Endothelial cell of umbilical vein (primary cell): ENCODE measurements at regions not wholly inside any gene's neighbourhood (a gene's known extent, or its start where the extent isn't known, plus 50 kb on each side); places are given as distances from the start of the nearest gene placed in this dataset.

ENCODE experiments used
- BruUV-seq: library from RNA; stranded (reverse); fragments of 400-500 nt; replicated peaks from 2 replicates; lab custom pipeline; 2021; lab: Mats Ljungman, UMichigan
- CTCF ChIA-PET: fragments of 300-600, 350-600 bp; sonication (Branson Sonifier 250); formaldehyde crosslinking; loops from one replicate; lab custom pipeline; 2021; ENCODE audit warnings: antibody characterized with exemption, inconsistent platforms; lab: Charles Lee
- POLR2A ChIA-PET: fragments of 300-600, 350-600 bp; sonication (Branson Sonifier 250); formaldehyde crosslinking; loops from one replicate; lab custom pipeline; 2021; ENCODE audit warnings: antibody characterized with exemption, inconsistent platforms; lab: Charles Lee
- DNase-seq: peaks from one replicate; pipeline ENCODE4 v3.0.0-alpha.2; 2011; ENCODE audit warnings: low read depth, low spot score
- FAIRE-seq: peaks from 2 replicates; lab custom pipeline; 2011; peaks lifted over from hg19 to GRCh38; lab: Jason Lieb, UNC
- H2AFZ ChIP-seq: 2 replicates; pipeline ENCODE4 v1.6.0; 2012; ENCODE audit warnings: low read depth, low read length, control low read depth, inconsistent platforms
- H3K27ac ChIP-seq: 2 replicates; pipeline ENCODE4 v1.5.1; 2011; ENCODE audit warnings: low read depth, mild to moderate bottlenecking, control low read depth, low read length, moderate library complexity; ENCODE audit not compliant: insufficient read depth
- H3K27me3 ChIP-seq, 2 experiments: 2 replicates each; pipeline versions ENCODE4 v1.6.0 to v1.6.1; 2011; ENCODE audit warnings: low read length in 2 of 2, mixed read lengths in 1 of 2; ENCODE audit not compliant: control insufficient read depth in 2 of 2, insufficient read depth in 2 of 2
- H3K36me3 ChIP-seq, 2 experiments: 2 replicates in 1 of 2; 3 replicates in 1 of 2; pipeline ENCODE4 v1.5.1; 2011; ENCODE audit warnings: low read length in 2 of 2, mild to moderate bottlenecking in 1 of 2, moderate library complexity in 1 of 2; ENCODE audit not compliant: control insufficient read depth in 2 of 2, insufficient read depth in 2 of 2; ENCODE audit errors: extremely low read depth in 1 of 2
- H3K4me1 ChIP-seq: 3 replicates; pipeline ENCODE4 v1.5.1; 2011; ENCODE audit warnings: mild to moderate bottlenecking, low read length; ENCODE audit not compliant: control insufficient read depth, insufficient read depth; ENCODE audit errors: extremely low read depth
- H3K4me2 ChIP-seq: 2 replicates; pipeline ENCODE4 v1.6.1; 2011; ENCODE audit warnings: low read length, control low read depth, mixed read lengths; ENCODE audit not compliant: insufficient read depth
- H3K4me3 ChIP-seq, 3 experiments: fragments of 200-600 bp in 1 of 3; sonication (generic), shearing (Covaris generic) in 1 of 3; replicated peaks in 1 of 3; 2 replicates each; pipeline ENCODE4 v1.5.1; 2011 to 2016; ENCODE audit warnings: control low read depth in 3 of 3, low read length in 3 of 3, mild to moderate bottlenecking in 2 of 3, inconsistent platforms in 1 of 3, low read depth in 1 of 3, moderate library complexity in 1 of 3; ENCODE audit not compliant: insufficient read depth in 1 of 3
- H3K79me2 ChIP-seq: 2 replicates; pipeline ENCODE4 v1.6.0; 2012; ENCODE audit warnings: low read length, inconsistent platforms; ENCODE audit not compliant: control insufficient read depth, insufficient read depth
- H3K9ac ChIP-seq: replicated peaks from 2 replicates; pipeline ENCODE3; 2011; ENCODE audit warnings: low read length, control low read depth; ENCODE audit not compliant: insufficient read depth; ENCODE audit errors: extremely low read depth
- H3K9me1 ChIP-seq: replicated peaks from 3 replicates; pipeline ENCODE4 v1.6.0; 2011; ENCODE audit warnings: mild to moderate bottlenecking, low read length; ENCODE audit not compliant: control insufficient read depth, insufficient read depth; ENCODE audit errors: extremely low read depth
- H3K9me3 ChIP-seq: replicated peaks from 2 replicates; pipeline ENCODE4 v1.5.1; 2012; ENCODE audit warnings: low read length, inconsistent platforms; ENCODE audit not compliant: control insufficient read depth, insufficient read depth
- H4K20me1 ChIP-seq: replicated peaks from 2 replicates; pipeline ENCODE3; 2011; ENCODE audit warnings: mild to moderate bottlenecking, low read length; ENCODE audit not compliant: control insufficient read depth, insufficient read depth; ENCODE audit errors: extremely low read depth
- EZH2 ChIP-seq: IDR thresholded peaks from 2 replicates; pipeline ENCODE4 v1.6.1; 2012; ENCODE audit warnings: borderline replicate concordance, low read depth, mild to moderate bottlenecking, moderate library complexity, low read length, inconsistent platforms; ENCODE audit not compliant: severe bottlenecking
- FOS ChIP-seq: IDR thresholded peaks from 2 replicates; pipeline ENCODE4 v1.6.1; 2011; ENCODE audit warnings: mild to moderate bottlenecking, low read length, moderate library complexity, borderline replicate concordance; ENCODE audit not compliant: insufficient read depth
- GATA2 ChIP-seq: IDR thresholded peaks from 2 replicates; pipeline ENCODE4 v1.7.0; 2011; ENCODE audit warnings: low read depth, mild to moderate bottlenecking, moderate library complexity, mixed read lengths, low read length; ENCODE audit not compliant: insufficient read length, insufficient read depth
- JUN ChIP-seq: IDR thresholded peaks from 2 replicates; pipeline ENCODE4 v1.6.1; 2011; ENCODE audit warnings: borderline replicate concordance, low read depth; ENCODE audit not compliant: insufficient read length, insufficient read depth
- MYC ChIP-seq: IDR thresholded peaks from one replicate; pipeline ENCODE4 v1.6.1; 2011; ENCODE audit warnings: mild to moderate bottlenecking, low read depth, low read length
- POLR2A ChIP-seq: IDR thresholded peaks from 2 replicates; pipeline ENCODE4 v1.6.1; 2012; ENCODE audit warnings: low read depth, mild to moderate bottlenecking, control low read depth, low read length
- POLR2AphosphoS5 ChIP-seq: IDR thresholded peaks from 2 replicates; pipeline ENCODE4 v1.6.1; 2012; ENCODE audit warnings: low read depth, mild to moderate bottlenecking, control low read depth, low read length, moderate library complexity; ENCODE audit not compliant: insufficient read depth
- dilution Hi-C: fragments of 300-500 bp; cut with MboI; formaldehyde crosslinking; loops from one replicate; pipeline ENCODE4 v1.15.0; 2019; ENCODE audit warnings: low sequenced_read_pairs; ENCODE audit not compliant: extremely low pct_ligation_motif_present
- intact Hi-C: fragments of 100-400 bp; cut with micrococcal nuclease; formaldehyde crosslinking; loops from one replicate; pipeline ENCODE4 v1.10.0; 2022
- TF ChIP-seq, protein P1 (sequence below): IDR thresholded peaks from 2 replicates; pipeline ENCODE4 v1.6.1; 2011; ENCODE audit not compliant: insufficient read depth, insufficient read length
- TF ChIP-seq, protein P2 (sequence below), 2 donors: IDR thresholded peaks; 1 replicate in 1 of 2; 2 replicates in 1 of 2; pipeline ENCODE4 v1.5.1; 2011; ENCODE audit warnings: low read length in 2 of 2, mild to moderate bottlenecking in 2 of 2, moderate library complexity in 2 of 2, control low read depth in 1 of 2, inconsistent platforms in 1 of 2, low read depth in 1 of 2; ENCODE audit not compliant: insufficient read depth in 1 of 2; ENCODE audit errors: extremely low read depth in 1 of 2

DNA sequence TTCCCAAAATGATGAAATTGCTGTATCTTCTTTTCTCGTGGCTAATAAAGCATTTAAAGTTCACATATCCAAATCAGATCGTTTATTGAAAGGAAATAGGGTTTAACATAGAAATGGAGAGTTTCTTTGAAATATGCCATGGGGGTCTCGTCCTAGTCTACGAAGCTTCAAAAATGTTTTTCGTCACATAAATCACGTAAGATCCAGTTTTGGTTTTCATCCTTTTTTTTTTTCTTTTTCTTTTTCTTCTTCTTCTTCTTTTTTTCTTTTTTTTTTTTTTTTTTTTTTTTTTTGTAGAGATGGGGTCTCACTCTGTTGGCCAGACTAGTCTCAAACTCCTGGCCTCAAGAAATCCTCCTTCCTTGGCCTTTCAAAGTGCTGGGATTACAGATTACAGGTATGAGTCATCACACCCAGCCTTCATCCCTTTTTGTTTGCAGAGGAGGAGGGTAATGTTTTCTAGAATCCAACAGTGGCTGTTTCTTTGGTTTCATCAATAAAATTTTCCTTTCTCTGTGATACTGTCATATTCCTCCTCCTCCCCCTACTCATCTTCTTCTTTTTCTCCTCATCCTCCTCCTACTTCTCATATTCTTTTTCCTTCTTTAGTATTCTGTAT is 94.7 kb upstream of the LOC128125822 start:
- Histone ChIP-seq H3K9me3 (no peaks in the 10 kb centered on the region), H3K4me1 (no peaks in the 10 kb centered on the region), H3K4me3 (no peak overlapping the region), H3K9me1 (no peaks in the 10 kb centered on the region), H4K20me1 (no peaks in the 10 kb centered on the region), H3K4me2 (no peak overlapping the region), H3K27me3 (no peaks in the 10 kb centered on the region), H3K9ac (no peak overlapping the region), H3K79me2 (no peaks in the 10 kb centered on the region), H3K36me3 (no peaks in the 10 kb centered on the region), H3K27ac (no peak overlapping the region), H2AFZ (no peak overlapping the region)
- TF ChIP-seq POLR2A (no peak), JUN (no peak)
- no TSS peak for BruUV-seq
- ChIA-PET POLR2A (no interaction called here), CTCF (no interaction called here)
- intact Hi-C loops (no loop called here), dilution Hi-C loops (no loop called here)
- FAIRE-seq = no peak
- DNase-seq = no peak

DNA sequence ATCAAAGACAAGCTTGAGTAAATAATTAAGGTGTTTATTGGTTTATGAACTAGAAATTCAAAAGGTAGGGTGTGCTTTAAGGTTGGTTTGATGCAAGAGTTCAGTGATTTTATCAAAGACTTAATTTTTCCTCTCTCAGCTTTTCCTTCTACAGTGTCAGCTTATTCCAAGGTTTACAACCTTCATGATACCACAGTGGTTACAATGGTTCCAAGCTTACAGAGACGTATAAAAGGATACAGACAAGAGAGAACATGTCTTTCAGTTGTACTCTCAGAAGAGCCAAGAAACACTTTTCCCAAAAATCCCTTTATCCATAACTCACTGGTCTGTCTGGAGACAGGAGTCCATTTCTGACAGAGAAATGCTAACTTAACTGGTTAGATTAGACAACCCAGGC is 93.5 kb upstream of the LOC128125822 start:
- H3K27ac ChIP-seq = no peak overlapping the region
- FAIRE-seq = no peak
- no peak overlapping the region for H3K4me2 ChIP-seq
- H3K4me1 ChIP-seq = no peaks in the 10 kb centered on the region
- BruUV-seq = no TSS peak
- ChIA-PET POLR2A (no interaction called here), CTCF (no interaction called here)
- no peak overlapping the region for H2AFZ ChIP-seq
- H3K27me3 ChIP-seq = no peaks in the 10 kb centered on the region
- intact Hi-C loops = no loop called here
- H4K20me1 ChIP-seq = no peaks in the 10 kb centered on the region
- no peak overlapping the region for H3K4me3 ChIP-seq
- TF ChIP-seq, protein P1, sequence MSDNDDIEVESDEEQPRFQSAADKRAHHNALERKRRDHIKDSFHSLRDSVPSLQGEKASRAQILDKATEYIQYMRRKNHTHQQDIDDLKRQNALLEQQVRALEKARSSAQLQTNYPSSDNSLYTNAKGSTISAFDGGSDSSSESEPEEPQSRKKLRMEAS = no peak
- TF ChIP-seq JUN = no peak
- no peak for TF ChIP-seq GATA2
- TF ChIP-seq POLR2AphosphoS5 = no peak
- TF ChIP-seq FOS = no peak
- no peak for TF ChIP-seq POLR2A
- TF ChIP-seq, protein P2, sequence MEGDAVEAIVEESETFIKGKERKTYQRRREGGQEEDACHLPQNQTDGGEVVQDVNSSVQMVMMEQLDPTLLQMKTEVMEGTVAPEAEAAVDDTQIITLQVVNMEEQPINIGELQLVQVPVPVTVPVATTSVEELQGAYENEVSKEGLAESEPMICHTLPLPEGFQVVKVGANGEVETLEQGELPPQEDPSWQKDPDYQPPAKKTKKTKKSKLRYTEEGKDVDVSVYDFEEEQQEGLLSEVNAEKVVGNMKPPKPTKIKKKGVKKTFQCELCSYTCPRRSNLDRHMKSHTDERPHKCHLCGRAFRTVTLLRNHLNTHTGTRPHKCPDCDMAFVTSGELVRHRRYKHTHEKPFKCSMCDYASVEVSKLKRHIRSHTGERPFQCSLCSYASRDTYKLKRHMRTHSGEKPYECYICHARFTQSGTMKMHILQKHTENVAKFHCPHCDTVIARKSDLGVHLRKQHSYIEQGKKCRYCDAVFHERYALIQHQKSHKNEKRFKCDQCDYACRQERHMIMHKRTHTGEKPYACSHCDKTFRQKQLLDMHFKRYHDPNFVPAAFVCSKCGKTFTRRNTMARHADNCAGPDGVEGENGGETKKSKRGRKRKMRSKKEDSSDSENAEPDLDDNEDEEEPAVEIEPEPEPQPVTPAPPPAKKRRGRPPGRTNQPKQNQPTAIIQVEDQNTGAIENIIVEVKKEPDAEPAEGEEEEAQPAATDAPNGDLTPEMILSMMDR (IDR thresholded peaks at IDR 0.05; ENCODE audit: extremely low read depth in 1 of 2, insufficient read depth in 1 of 2, low read depth in 1 of 2, low read length in 2 of 2) = no peak
- no peak for TF ChIP-seq MYC
- TF ChIP-seq EZH2 = no peak
- H3K79me2 ChIP-seq = no peaks in the 10 kb centered on the region
- no peaks in the 10 kb centered on the region for H3K36me3 ChIP-seq
- no peak overlapping the region for H3K9ac ChIP-seq
- DNase-seq = no peak
- no peaks in the 10 kb centered on the region for H3K9me3 ChIP-seq
- H3K9me1 ChIP-seq = no peaks in the 10 kb centered on the region
- dilution Hi-C loops = no loop called here
